HUES6 (cell line): ENCODE measurements at regions not wholly inside any gene's neighbourhood (a gene's known extent, or its start where the extent isn't known, plus 50 kb on each side); places are given as distances from the start of the nearest gene placed in this dataset.

Experiments
- H3K27ac ChIP-seq: 2 replicates; pipeline ENCODE4 v1.7.0; 2013; ENCODE audit warnings: low read depth, mild to moderate bottlenecking, low read length, inconsistent platforms
- H3K27me3 ChIP-seq: 2 replicates; pipeline ENCODE4 v1.6.1; 2013; ENCODE audit warnings: low read length; ENCODE audit not compliant: control insufficient read depth, insufficient read depth
- H3K36me3 ChIP-seq: 2 replicates; pipeline ENCODE4 v1.6.1; 2013; ENCODE audit warnings: low read length; ENCODE audit not compliant: control insufficient read depth, insufficient read depth
- H3K4me1 ChIP-seq: 2 replicates; pipeline ENCODE4 v1.6.1; 2013; ENCODE audit warnings: low read length; ENCODE audit not compliant: control insufficient read depth, insufficient read depth
- H3K4me3 ChIP-seq: 2 replicates; pipeline ENCODE4 v1.5.1; 2013; ENCODE audit warnings: low read depth, low read length
- H3K9ac ChIP-seq: one replicate; pipeline ENCODE4 v1.6.1; 2013; ENCODE audit warnings: mild to moderate bottlenecking, low read length
- H3K9me3 ChIP-seq: 2 replicates; pipeline ENCODE4 v1.6.1; 2013; ENCODE audit warnings: low read depth, low read length; ENCODE audit not compliant: control insufficient read depth, insufficient read depth

DNA sequence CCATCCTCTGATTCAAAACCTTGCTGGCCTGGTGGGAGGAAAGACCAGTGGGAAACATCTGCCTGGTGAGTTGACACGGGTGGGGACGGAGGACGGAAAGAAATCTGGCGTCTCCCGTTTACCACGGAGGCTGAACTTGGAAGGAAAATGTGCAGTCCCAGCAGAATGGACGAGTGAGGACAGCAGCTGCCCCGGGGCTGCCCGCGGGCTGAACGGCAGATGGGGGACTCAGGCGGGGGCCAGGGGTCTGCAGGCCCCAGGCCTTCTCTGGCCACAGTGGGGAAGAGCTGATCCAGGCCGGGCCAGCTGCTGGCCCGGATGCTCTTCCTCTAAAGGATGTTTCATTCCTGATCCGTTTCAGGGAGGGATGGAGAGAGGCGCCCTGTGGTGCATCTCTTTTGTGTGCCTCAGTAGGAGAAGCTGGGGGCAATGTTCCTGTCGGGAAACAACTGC, 147.5 kb upstream of the CHST15 start:
- Histone ChIP-seq H3K36me3 (no peaks in the 10 kb centered on the region), H3K9me3 (no peaks in the 10 kb centered on the region), H3K27ac (no peak overlapping the region), H3K4me1 (peaks cover 10% of the 10 kb centered on the region), H3K27me3 (no peaks in the 10 kb centered on the region), H3K9ac (no peak overlapping the region), H3K4me3 (no peak overlapping the region)

GRCh38 chr10:124239696-124240095, 146.3 kb upstream of the CHST15 start:
- Histone ChIP-seq H3K4me1 (peaks cover 10% of the 10 kb centered on the region), H3K4me3 (no peak overlapping the region), H3K27ac (no peak overlapping the region), H3K36me3 (no peaks in the 10 kb centered on the region), H3K27me3 (no peaks in the 10 kb centered on the region), H3K9ac (no peak overlapping the region), H3K9me3 (no peaks in the 10 kb centered on the region)

DNA sequence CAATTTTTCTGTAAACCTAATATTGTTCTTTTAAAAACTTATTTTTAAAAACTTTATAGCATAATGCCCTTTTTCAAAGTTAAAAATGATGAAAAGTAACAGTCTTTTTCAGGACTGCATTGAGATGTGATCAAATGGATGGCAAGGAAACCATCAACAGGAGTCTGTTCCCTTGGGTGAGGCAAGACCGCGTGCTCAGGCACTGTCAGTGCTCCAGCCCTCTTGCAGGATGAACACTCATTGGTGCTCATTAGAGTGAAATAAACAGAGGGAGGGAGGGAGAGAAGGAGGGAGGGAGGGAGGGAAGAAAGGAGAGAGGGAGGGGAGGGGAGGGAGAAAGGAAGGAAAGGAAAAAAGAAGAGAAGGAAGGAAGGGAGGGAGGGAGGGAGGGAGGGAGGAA, 145.7 kb upstream of the CHST15 start:
- H3K4me1 ChIP-seq = peaks cover 10% of the 10 kb centered on the region
- H3K9ac ChIP-seq = no peak overlapping the region
- no peaks in the 10 kb centered on the region for H3K36me3 ChIP-seq

DNA sequence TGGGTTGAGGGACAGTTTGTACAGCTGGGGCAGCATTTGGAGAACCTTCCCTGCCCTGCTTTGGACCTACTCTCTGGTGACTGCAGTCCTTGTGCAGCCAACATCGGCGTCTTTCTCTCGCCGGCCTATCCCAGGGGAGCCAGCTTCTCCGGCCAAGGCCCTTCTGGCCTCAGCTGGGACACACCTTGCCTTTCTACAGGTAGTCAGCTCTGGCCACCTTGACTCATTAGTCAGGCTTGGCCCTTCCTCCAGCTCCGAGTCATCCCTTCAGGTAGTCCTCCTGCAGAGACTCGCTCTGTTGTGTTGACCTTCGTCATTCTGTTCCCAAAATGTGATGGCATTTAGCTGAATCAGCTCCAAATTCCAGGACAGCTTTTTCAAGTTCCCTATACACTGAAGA, 145.0 kb upstream of the CHST15 start:
- Histone ChIP-seq H3K27ac (no peak overlapping the region), H3K9ac (no peak overlapping the region), H3K9me3 (no peaks in the 10 kb centered on the region), H3K27me3 (no peaks in the 10 kb centered on the region), H3K36me3 (no peaks in the 10 kb centered on the region), H3K4me3 (no peak overlapping the region), H3K4me1 (peaks cover 10% of the 10 kb centered on the region)

More for the DNA sequence above, 145.7 kb upstream of the CHST15 start:
- no peak overlapping the region for H3K27ac ChIP-seq
- no peaks in the 10 kb centered on the region for H3K27me3 ChIP-seq
- no peak overlapping the region for H3K4me3 ChIP-seq
- H3K9me3 ChIP-seq = no peaks in the 10 kb centered on the region

DNA sequence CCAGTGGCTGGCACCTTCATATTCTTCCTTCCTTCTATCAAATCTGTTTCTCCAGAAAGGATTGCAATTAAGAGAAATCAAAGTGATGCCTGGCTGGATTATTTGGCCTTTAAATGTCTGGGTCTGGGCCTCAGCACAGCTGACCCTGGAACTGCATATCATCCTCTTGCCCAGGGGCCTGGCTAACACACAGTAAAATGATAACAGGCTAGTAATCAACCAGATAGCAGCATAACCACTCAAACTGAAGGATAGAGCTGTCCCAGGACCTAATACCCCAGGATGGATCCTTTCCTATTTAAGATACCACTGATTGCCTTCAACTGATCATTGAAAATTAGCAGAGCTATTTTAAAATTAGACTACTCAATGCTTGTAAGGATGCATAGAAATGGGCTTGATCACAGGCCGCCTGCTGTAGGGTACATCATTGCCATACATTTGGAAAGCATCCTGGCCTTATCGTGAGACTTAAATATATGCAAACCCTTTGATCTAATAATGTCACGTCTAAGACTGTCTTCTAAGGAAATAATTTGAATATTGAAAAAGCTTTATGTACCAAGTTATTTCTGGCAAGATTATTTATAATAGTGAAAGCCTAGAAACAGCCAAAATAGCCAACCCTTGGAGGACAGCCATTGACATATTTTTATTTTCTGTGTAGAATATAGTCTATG, 144.0 kb upstream of the CHST15 start:
- Histone ChIP-seq H3K27me3 (no peaks in the 10 kb centered on the region), H3K9ac (no peak overlapping the region), H3K36me3 (no peaks in the 10 kb centered on the region), H3K4me3 (no peak overlapping the region), H3K4me1 (peaks cover 10% of the 10 kb centered on the region), H3K27ac (no peak overlapping the region), H3K9me3 (no peaks in the 10 kb centered on the region)

GRCh38 chr10:124236816-124237215, 143.4 kb upstream of the CHST15 start:
- no peaks in the 10 kb centered on the region for H3K27me3 ChIP-seq
- no peaks in the 10 kb centered on the region for H3K36me3 ChIP-seq
- peaks cover 10% of the 10 kb centered on the region for H3K4me1 ChIP-seq
- H3K9ac ChIP-seq = no peak overlapping the region
- H3K4me3 ChIP-seq = no peak overlapping the region
- H3K27ac ChIP-seq = no peak overlapping the region
- no peaks in the 10 kb centered on the region for H3K9me3 ChIP-seq

DNA sequence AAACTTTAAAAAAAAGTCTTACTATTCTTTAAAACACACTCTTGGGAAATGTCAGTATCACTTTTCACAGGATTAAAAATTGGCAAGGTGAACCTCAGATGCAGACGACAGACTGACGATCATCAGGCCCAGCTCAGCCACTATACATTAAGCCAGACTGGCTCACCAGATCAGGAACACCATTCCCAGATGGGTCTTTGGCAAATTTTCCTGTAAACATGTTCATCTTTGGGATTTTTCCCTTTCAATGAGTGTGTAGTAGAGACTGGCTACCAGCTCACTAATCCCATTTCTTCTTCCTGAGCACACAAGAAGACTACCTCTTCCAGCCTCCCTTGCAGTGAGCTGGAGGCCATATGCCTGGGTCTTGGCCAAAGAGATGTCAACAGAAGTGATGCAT, 142.7 kb upstream of the CHST15 start:
- Histone ChIP-seq H3K27me3 (no peaks in the 10 kb centered on the region), H3K4me1 (peaks cover 10% of the 10 kb centered on the region), H3K4me3 (no peak overlapping the region)

GRCh38 chr10:124235232-124235631, 141.8 kb upstream of the CHST15 start:
- no peaks in the 10 kb centered on the region for H3K27me3 ChIP-seq
- H3K4me1 ChIP-seq = peaks cover 7% of the 10 kb centered on the region; the same call in 1 of the 2 replicates

More for the DNA sequence above, 142.7 kb upstream of the CHST15 start:
- H3K27ac ChIP-seq = no peak overlapping the region
- no peaks in the 10 kb centered on the region for H3K9me3 ChIP-seq
- H3K36me3 ChIP-seq = no peaks in the 10 kb centered on the region
- no peak overlapping the region for H3K9ac ChIP-seq

DNA sequence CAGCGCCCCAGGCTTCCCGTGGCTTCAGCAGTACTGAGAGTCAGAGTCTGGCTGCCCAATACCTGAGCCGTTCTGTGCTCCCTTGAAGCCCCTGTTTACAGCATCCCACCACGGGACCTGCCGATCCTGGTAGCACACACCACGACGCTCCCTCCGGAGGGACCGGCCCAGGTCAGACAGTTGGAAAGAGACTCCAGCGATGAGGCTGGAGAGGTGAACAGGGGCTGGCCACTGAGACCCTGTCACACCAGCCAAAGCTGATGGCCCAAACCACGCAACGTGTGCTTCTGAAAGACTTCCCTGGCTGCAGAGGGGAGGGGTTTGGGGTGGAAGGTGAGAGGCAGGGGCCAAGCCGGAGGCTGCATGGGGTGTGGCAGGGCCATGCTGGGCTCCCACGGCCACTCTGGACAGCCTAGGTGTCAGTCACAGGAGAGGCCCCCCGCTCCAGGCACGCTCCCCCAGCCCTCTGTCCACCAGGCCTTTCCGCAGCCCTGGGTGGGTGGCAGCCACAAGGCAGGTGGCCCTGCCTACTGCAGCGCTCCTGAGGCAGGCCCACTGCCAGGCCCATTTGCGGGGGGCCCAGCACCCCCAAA, 140.2 kb upstream of the CHST15 start:
- Histone ChIP-seq H3K4me3 (no peak overlapping the region), H3K27me3 (no peaks in the 10 kb centered on the region), H3K9me3 (peaks cover 22% of the 10 kb centered on the region), H3K27ac (no peak overlapping the region), H3K4me1 (peaks cover 4% of the 10 kb centered on the region; the same call in 1 of the 2 replicates), H3K9ac (no peak overlapping the region), H3K36me3 (no peaks in the 10 kb centered on the region)

More at GRCh38 chr10:124235232-124235631, 141.8 kb upstream of the CHST15 start:
- H3K4me3 ChIP-seq = no peak overlapping the region
- H3K9ac ChIP-seq = no peak overlapping the region
- H3K9me3 ChIP-seq = peaks cover 6% of the 10 kb centered on the region; the same call in 1 of the 2 replicates
- H3K27ac ChIP-seq = no peak overlapping the region
- no peaks in the 10 kb centered on the region for H3K36me3 ChIP-seq

- Histone ChIP-seq H3K4me3 (no peak overlapping the region), H3K27me3 (no peaks in the 10 kb centered on the region), H3K27ac (no peak overlapping the region), H3K4me1 (no peaks in the 10 kb centered on the region), H3K9ac (no peak overlapping the region), H3K36me3 (no peaks in the 10 kb centered on the region), H3K9me3 (peaks cover 29% of the 10 kb centered on the region)
These were observed 139.5 kb upstream of the CHST15 start for GRCh38 chr10:124232686-124233545.
